Activated T-cell treated with anti-CD3 and anti-CD28 coated beads, Interleukin-2, amount 50 U/mL, for 24 hours (primary cell): ENCODE measurements at regions not wholly inside any gene's neighbourhood (a gene's known extent, or its start where the extent isn't known, plus 50 kb on each side); places are given as distances from the start of the nearest gene placed in this dataset.
"Not testable (repeated sequence)": the region's sequence is repeated elsewhere in the genome, so short reads cannot be mapped to it uniquely, and the experiment has no call there.

Experiments used
- DNase-seq: peaks from one replicate; pipeline ENCODE4 v3.0.0-alpha.2; 2020
- H3K27ac Mint-ChIP-seq: 2 replicates; pipeline ENCODE4 v1.8.0; 2020; ENCODE audit warnings: mild to moderate bottlenecking, mixed read lengths
- H3K27me3 Mint-ChIP-seq: 2 replicates; pipeline ENCODE4 v1.8.0; 2020; ENCODE audit warnings: mixed read lengths
- H3K36me3 Mint-ChIP-seq: 2 replicates; pipeline ENCODE4 v1.8.0; 2020; ENCODE audit warnings: low read depth, mixed read lengths
- H3K4me1 Mint-ChIP-seq: 2 replicates; pipeline ENCODE4 v1.8.0; 2020; ENCODE audit warnings: low read depth, mixed read lengths
- H3K4me3 Mint-ChIP-seq: 2 replicates; pipeline ENCODE4 v1.8.0; 2020; ENCODE audit warnings: mild to moderate bottlenecking, moderate library complexity, mixed read lengths
- H3K9me3 Mint-ChIP-seq: 2 replicates; pipeline ENCODE4 v1.8.0; 2020; ENCODE audit warnings: mixed read lengths

- no peaks in the 10 kb centered on the region for H3K27me3 Mint-ChIP-seq
- H3K36me3 Mint-ChIP-seq: no peaks in the 10 kb centered on the region
- DNase-seq: no peak
- no peak overlapping the region for H3K27ac Mint-ChIP-seq
- H3K4me1 Mint-ChIP-seq: no peaks in the 10 kb centered on the region
- H3K9me3 Mint-ChIP-seq: peaks cover 12% of the 10 kb centered on the region
- H3K4me3 Mint-ChIP-seq: no peak overlapping the region
These were observed 921.8 kb downstream of the NR2F1-AS1 start for GRCh38 chr5:92659246-92659645.

DNA sequence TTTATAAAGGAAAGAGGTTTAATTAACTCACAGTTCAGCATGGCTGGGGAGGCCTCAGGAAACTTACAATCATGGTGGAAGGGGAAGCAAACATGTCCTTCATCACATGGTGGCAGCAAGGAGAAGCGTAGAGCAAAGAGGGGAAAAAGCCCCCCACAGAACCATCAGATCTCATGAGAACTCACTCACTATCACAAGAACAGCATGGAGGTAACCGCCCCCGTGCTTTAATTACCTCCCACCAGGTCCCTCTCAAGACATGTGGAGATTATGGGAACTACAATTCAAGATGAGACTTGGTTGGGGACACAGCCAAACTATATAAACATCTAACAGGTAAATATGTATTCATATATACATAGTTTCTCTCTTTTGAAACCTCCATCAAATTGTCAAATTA, 926.4 kb downstream of the NR2F1-AS1 start:
- DNase-seq, H3K27ac Mint-ChIP-seq: not testable (repeated sequence)

GRCh38 chr5:92653730-92654461, 927.1 kb downstream of the NR2F1-AS1 start:
- no peaks in the 10 kb centered on the region for H3K27me3 Mint-ChIP-seq
- H3K27ac Mint-ChIP-seq: no peak overlapping the region

More for the DNA sequence above, 926.4 kb downstream of the NR2F1-AS1 start:
- not testable (repeated sequence) for H3K4me1 Mint-ChIP-seq, H3K36me3 Mint-ChIP-seq, H3K4me3 Mint-ChIP-seq, H3K9me3 Mint-ChIP-seq, H3K27me3 Mint-ChIP-seq

GRCh38 chr5:92652756-92653155, 928.3 kb downstream of the NR2F1-AS1 start:
- H3K36me3 Mint-ChIP-seq: no peaks in the 10 kb centered on the region
- DNase-seq: no peak
- no peaks in the 10 kb centered on the region for H3K4me1 Mint-ChIP-seq
- no peak overlapping the region for H3K27ac Mint-ChIP-seq
- no peak overlapping the region for H3K4me3 Mint-ChIP-seq
- H3K27me3 Mint-ChIP-seq: no peaks in the 10 kb centered on the region
- H3K9me3 Mint-ChIP-seq: peaks cover 6% of the 10 kb centered on the region

More at GRCh38 chr5:92653730-92654461, 927.1 kb downstream of the NR2F1-AS1 start:
- Mint-ChIP-seq H3K9me3 (peaks cover 6% of the 10 kb centered on the region), H3K4me1 (no peaks in the 10 kb centered on the region), H3K36me3 (no peaks in the 10 kb centered on the region), H3K4me3 (no peak overlapping the region)
- no peak for DNase-seq

DNA sequence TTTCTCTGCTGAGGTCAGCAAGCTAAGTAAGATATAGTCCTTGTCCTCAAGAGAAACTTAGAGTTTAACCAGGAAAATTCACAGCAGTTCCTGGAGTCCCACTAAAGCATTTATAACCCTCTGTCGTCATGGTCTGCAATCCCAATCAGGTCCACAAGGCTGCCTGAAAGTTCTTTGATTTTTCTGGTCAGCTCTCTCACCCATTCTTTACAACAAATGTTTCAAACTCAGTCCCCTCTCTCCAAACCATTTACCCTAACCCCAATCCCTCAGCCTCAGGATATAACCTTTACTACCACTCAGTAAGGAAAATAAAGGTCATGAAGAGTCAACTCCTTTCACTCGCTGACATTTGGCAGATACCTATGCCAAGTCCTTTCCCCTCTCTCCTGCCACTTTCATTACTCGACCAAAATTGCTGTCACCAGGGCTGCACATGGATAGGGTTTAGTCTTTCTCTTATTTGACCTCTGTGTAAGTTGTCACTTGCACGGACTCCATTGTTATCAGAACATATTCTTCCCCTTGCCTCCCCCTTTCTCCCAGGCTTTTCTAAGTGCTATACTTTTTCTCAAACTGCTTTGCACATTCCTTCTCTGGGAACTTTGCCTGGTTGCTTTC, 936.6 kb downstream of the NR2F1-AS1 start:
- Mint-ChIP-seq H3K9me3 (no peaks in the 10 kb centered on the region), H3K36me3 (no peaks in the 10 kb centered on the region), H3K27me3 (no peaks in the 10 kb centered on the region), H3K4me1 (no peaks in the 10 kb centered on the region), H3K27ac (no peak overlapping the region), H3K4me3 (no peak overlapping the region)
- DNase-seq: no peak

DNA sequence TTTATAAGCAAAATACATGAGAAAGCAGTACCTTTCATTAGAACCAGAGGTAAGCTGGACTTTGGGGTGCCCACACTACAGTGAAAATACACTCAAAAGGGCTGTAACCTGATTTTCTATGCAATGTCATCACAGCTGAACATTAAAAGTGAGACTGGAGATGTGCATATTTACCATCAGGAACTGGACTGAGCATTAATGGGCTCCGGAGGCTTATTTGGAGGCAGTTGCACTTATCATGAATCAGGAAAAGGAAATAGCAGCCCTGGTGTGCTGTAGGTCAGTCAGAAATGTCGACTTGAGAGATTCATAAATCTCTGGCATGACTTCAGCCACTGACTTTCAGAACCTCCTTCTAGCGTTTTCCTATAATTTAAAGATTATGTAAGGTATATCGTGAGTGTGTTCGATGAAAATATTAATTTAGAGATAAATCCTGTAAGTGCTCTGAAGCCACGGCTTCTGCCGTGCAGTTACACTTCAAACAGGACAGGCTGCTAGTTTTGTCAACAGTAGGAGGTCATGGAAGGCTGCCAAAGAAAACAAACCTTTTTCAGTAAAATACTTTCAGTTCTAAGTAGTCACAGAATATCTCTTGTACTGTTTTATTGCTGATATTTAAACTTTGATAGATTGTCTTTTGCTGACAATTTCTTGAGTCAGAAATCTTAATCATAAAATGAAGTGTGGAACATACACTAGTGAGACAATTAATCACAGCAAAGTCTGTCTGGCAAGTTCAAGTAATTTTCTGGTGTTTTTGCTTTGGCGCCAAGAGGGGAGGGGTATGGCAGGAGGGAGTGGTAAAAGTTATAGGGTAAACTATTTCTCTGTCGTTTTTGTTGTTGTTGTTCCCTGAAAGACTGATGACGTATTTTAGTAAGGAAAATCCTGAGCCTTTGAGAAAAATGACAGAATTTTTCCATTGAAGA, 939.7 kb downstream of the NR2F1-AS1 start:
- Mint-ChIP-seq H3K36me3 (no peaks in the 10 kb centered on the region), H3K4me1 (no peaks in the 10 kb centered on the region)

DNA sequence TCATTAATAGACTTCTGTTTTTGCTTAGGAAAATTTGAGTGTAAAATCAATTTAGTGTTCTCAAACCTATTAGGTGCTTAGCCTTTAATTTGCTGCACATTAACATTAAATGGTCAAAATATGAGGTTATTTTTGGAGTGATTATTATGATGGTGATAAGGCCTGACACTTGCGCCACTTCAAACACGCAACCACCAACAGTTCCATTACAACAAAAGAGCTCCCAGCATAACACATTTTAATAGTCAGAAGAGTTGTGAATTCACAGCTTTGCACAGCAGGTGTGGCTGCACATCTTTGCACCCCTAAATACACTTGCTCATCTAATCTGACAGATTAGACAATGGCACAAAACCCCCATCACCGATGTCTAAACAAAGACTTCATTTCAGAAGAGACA, 940.7 kb downstream of the NR2F1-AS1 start:
- Mint-ChIP-seq H3K27ac (no peak overlapping the region), H3K36me3 (no peaks in the 10 kb centered on the region), H3K4me3 (no peak overlapping the region), H3K4me1 (no peaks in the 10 kb centered on the region), H3K9me3 (no peaks in the 10 kb centered on the region), H3K27me3 (no peaks in the 10 kb centered on the region)
- DNase-seq: no peak

More for the DNA sequence above, 939.7 kb downstream of the NR2F1-AS1 start:
- no peaks in the 10 kb centered on the region for H3K9me3 Mint-ChIP-seq
- no peak overlapping the region for H3K27ac Mint-ChIP-seq
- H3K4me3 Mint-ChIP-seq: no peak overlapping the region
- H3K27me3 Mint-ChIP-seq: no peaks in the 10 kb centered on the region
- DNase-seq: no peak

GRCh38 chr5:92637960-92638359, 943.1 kb downstream of the NR2F1-AS1 start:
- H3K4me1 Mint-ChIP-seq: no peaks in the 10 kb centered on the region
- peaks cover 6% of the 10 kb centered on the region for H3K9me3 Mint-ChIP-seq
- no peaks in the 10 kb centered on the region for H3K36me3 Mint-ChIP-seq
- H3K27me3 Mint-ChIP-seq: no peaks in the 10 kb centered on the region
- no peak overlapping the region for H3K27ac Mint-ChIP-seq
- no peak for DNase-seq
- no peak overlapping the region for H3K4me3 Mint-ChIP-seq

DNA sequence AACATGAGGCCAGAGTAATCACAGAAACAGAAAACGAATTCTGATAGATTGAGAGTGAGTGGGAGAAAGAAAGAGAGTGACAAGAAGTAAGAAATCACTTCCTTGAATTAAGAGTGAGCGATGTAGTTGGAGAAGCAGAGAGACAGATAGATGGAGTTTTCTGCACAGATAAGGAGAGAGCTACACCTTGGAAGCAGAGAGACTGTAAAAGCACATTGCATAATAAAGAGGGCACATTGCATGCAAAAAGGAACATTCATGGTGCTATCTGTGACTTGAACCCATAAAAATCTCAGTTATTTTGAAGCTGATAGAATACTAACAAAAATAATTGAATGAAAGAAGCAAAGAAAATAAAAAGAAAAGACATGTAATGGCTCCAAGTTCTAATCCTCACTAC, 943.8 kb downstream of the NR2F1-AS1 start:
- H3K4me3 Mint-ChIP-seq: no peak overlapping the region
- no peaks in the 10 kb centered on the region for H3K4me1 Mint-ChIP-seq
- no peak for DNase-seq
- H3K36me3 Mint-ChIP-seq: no peaks in the 10 kb centered on the region
- H3K27me3 Mint-ChIP-seq: no peaks in the 10 kb centered on the region
- H3K27ac Mint-ChIP-seq: no peak overlapping the region
- peaks cover 9% of the 10 kb centered on the region for H3K9me3 Mint-ChIP-seq

GRCh38 chr5:92635001-92635461, 946.0 kb downstream of the NR2F1-AS1 start:
- H3K27me3 Mint-ChIP-seq: no peaks in the 10 kb centered on the region
- H3K4me1 Mint-ChIP-seq: no peaks in the 10 kb centered on the region
- H3K4me3 Mint-ChIP-seq: no peak overlapping the region
- no peak for DNase-seq
- H3K27ac Mint-ChIP-seq: no peak overlapping the region
- H3K9me3 Mint-ChIP-seq: peaks cover 9% of the 10 kb centered on the region
- no peaks in the 10 kb centered on the region for H3K36me3 Mint-ChIP-seq

- Mint-ChIP-seq H3K27ac (no peak overlapping the region), H3K4me1 (no peaks in the 10 kb centered on the region), H3K27me3 (no peaks in the 10 kb centered on the region), H3K36me3 (no peaks in the 10 kb centered on the region), H3K9me3 (peaks cover 12% of the 10 kb centered on the region), H3K4me3 (no peak overlapping the region)
- no peak for DNase-seq
These were observed 947.0 kb downstream of the NR2F1-AS1 start for GRCh38 chr5:92633875-92634487.

DNA sequence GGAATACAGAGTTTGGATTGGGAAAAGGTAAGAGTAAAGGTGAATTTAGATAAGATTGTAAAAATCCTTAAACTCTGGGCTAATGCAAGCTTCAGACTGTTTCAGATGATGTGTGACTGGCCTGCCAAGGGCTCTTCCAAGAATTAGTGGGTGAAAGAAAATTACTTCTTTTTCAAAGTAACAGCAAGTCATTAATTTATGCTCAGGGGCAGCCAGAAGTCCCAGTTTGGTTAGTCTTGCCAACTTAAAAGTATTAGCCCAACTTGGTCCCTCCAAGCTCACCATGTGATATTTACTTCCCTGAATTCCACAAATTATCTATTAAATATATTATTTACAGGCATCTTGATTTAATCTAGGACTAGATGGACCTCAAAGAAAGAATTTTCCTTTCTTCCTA, 947.8 kb downstream of the NR2F1-AS1 start:
- DNase-seq: no peak

GRCh38 chr5:92631237-92631701, 949.8 kb downstream of the NR2F1-AS1 start:
- not testable (repeated sequence) for H3K27me3 Mint-ChIP-seq, DNase-seq, H3K4me3 Mint-ChIP-seq, H3K27ac Mint-ChIP-seq, H3K36me3 Mint-ChIP-seq, H3K4me1 Mint-ChIP-seq
- H3K9me3 Mint-ChIP-seq: peaks cover 12% of the 10 kb centered on the region

More for the DNA sequence above, 947.8 kb downstream of the NR2F1-AS1 start:
- H3K4me3 Mint-ChIP-seq: no peak overlapping the region
- H3K27ac Mint-ChIP-seq: no peak overlapping the region
- H3K27me3 Mint-ChIP-seq: no peaks in the 10 kb centered on the region
- H3K4me1 Mint-ChIP-seq: no peaks in the 10 kb centered on the region
- H3K9me3 Mint-ChIP-seq: peaks cover 12% of the 10 kb centered on the region
- H3K36me3 Mint-ChIP-seq: no peaks in the 10 kb centered on the region

DNA sequence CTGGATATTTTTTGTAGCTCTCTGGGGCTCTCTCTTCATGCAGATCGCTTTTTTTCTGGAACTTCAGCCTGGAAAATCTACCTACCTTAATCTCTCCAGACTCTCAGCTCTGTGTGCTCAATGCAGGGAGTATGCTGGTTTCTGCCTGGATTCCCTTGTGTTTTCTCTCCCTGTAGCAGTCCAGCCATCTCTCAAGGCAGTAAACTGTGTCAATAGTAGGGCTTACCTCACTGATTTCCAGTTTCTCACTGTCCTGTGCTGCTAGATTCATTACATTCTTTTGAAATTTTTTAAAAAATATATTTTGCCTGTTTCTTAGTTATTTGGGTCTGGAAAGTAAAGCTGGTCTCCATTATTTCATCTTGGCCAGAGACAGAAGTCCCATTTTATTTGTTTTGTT, 951.4 kb downstream of the NR2F1-AS1 start:
- DNase-seq: no peak
- Mint-ChIP-seq H3K36me3 (no peaks in the 10 kb centered on the region), H3K27me3 (no peaks in the 10 kb centered on the region), H3K9me3 (peaks cover 12% of the 10 kb centered on the region), H3K4me3 (no peak overlapping the region), H3K4me1 (no peaks in the 10 kb centered on the region), H3K27ac (no peak overlapping the region)
